ENCODE measurements at regions not wholly inside any gene's neighbourhood (a gene's known extent, or its start where the extent isn't known, plus 50 kb on each side); places are given as distances from the start of the nearest gene placed in this dataset.

- Histone ChIP-seq H3K79me1 (ENCODE audit: low read depth, low read length) (no peaks in the 10 kb centered on the region), H4K5ac (ENCODE audit: insufficient read length, low read depth, low read length) (no peak overlapping the region), H3K56ac (replicated peaks; ENCODE audit: insufficient read length, low read depth, low read length) (no peak overlapping the region), H2AK5ac (ENCODE audit: low read depth, low read length) (no peak overlapping the region), H3K18ac (ENCODE audit: extremely low read depth, low read length) (no peak overlapping the region), H2BK20ac (ENCODE audit: low read length) (no peak overlapping the region), H4K20me1 (replicated peaks in 1 of 2; ENCODE audit: control insufficient read depth in 1 of 2, insufficient read depth in 2 of 2, low read length in 2 of 2) (no peaks in the 10 kb centered on the region), H3K9me3 (ENCODE audit: insufficient read depth in 2 of 2, low read depth in 1 of 2, low read length in 1 of 2) (peaks cover 5 to 8% of the 10 kb centered on the region in 2 experiments), H2BK120ac (replicated peaks; ENCODE audit: low read depth, low read length) (no peak overlapping the region), H3K27me3 (replicated peaks in 1 of 4; ENCODE audit: control insufficient read depth in 3 of 4, extremely low read depth in 1 of 4, insufficient read depth in 3 of 4, low read length in 3 of 4) (no peaks in the 10 kb centered on the region; a peak in 1 of 7 replicates), H3K4me3 (ENCODE audit: extremely low read depth in 1 of 4, insufficient read depth in 2 of 4, low read depth in 3 of 4, low read length in 4 of 4) (no peak overlapping the region), H3K4me2 (ENCODE audit: insufficient read depth in 1 of 2, low read depth in 2 of 2, low read length in 2 of 2) (no peak overlapping the region), H4K91ac (replicated peaks; ENCODE audit: insufficient read length, low read length) (no peak overlapping the region), H3K36me3 (ENCODE audit: control insufficient read depth in 2 of 4, insufficient read depth in 4 of 4, low read length in 3 of 4) (no peaks in the 10 kb centered on the region), H3K27ac (ENCODE audit: low read depth, low read length) (no peak overlapping the region), H3K23ac (ENCODE audit: insufficient read length) (no peak overlapping the region), H3K4ac (replicated peaks; ENCODE audit: insufficient read length, low read depth, low read length) (no peak overlapping the region), H4K8ac (ENCODE audit: extremely low read depth, insufficient read depth, low read length) (no peak overlapping the region), H2BK12ac (ENCODE audit: low read depth, low read length) (no peak overlapping the region), H3K4me1 (replicated peaks in 1 of 4; ENCODE audit: control insufficient read depth in 3 of 4, insufficient read depth in 4 of 4, low read length in 3 of 4) (no peaks in the 10 kb centered on the region; a peak in 1 of 7 replicates), H3K79me2 (ENCODE audit: control insufficient read depth in 1 of 2, insufficient read depth in 2 of 2, low read length in 2 of 2) (no peaks in the 10 kb centered on the region), H2BK15ac (ENCODE audit: low read length) (no peak overlapping the region), H3K9ac (replicated peaks in 1 of 4; ENCODE audit: extremely low read depth in 1 of 4, low read depth in 3 of 4, low read length in 3 of 4) (no peak overlapping the region), H2BK5ac (ENCODE audit: low read depth, low read length) (no peak overlapping the region), H2AFZ (ENCODE audit: low read length) (no peak overlapping the region), H3K14ac (ENCODE audit: insufficient read length) (no peak overlapping the region), H3K23me2 (ENCODE audit: low read depth, low read length) (no peaks in the 10 kb centered on the region)
- WGBS, 2 experiments (ENCODE audit: extremely low coverage in 1 of 2, insufficient coverage in 1 of 2, insufficient read length in 1 of 2, insufficient replicate concordance in 2 of 2, low coverage in 1 of 2, low lambda C conversion rate in 2 of 2, missing lambda C conversion rate in 1 of 2) = 83% methylated on average over 1 of the region's 1 CpG; no CpG with 5 or more reads in 1 of the 2 experiments
- FAIRE-seq (no peak), DNase-seq (ENCODE audit: low read depth in 1 of 2, low spot score in 2 of 2) (no peak)
- ChIA-PET POLR2A (ENCODE audit: partially characterized antibody) (no interaction called here), CTCF (ENCODE audit: partially characterized antibody) (interaction anchor here (1.8 kb wide), 1 partner anchor 32 kb away, joined by 3 read pairs; no protein-coding TSS in a partner anchor)
- TF ChIP-seq SP4 (IDR thresholded peaks at IDR 0.05; ENCODE audit: low read length) (no peak), TCF12 (IDR thresholded peaks at IDR 0.05; ENCODE audit: low read depth, low read length) (no peak), KDM1A (IDR thresholded peaks at IDR 0.05; ENCODE audit: borderline replicate concordance, low read length) (no peak), MAX (IDR thresholded peaks at IDR 0.05) (no peak), CHD2 (IDR thresholded peaks at IDR 0.05; ENCODE audit: low read length) (no peak), SIX5 (IDR thresholded peaks at IDR 0.05; ENCODE audit: low read depth, low read length) (no peak)
These were observed 87.8 kb upstream of the RFLNA start for GRCh38 chr12:124207049-124207448.
